ENCODE measurements at regions not wholly inside any gene's neighbourhood (a gene's known extent, or its start where the extent isn't known, plus 50 kb on each side); places are given as distances from the start of the nearest gene placed in this dataset.
"Not testable (repeated sequence)": the region's sequence is repeated elsewhere in the genome, so short reads cannot be mapped to it uniquely, and the experiment has no call there.

DNA sequence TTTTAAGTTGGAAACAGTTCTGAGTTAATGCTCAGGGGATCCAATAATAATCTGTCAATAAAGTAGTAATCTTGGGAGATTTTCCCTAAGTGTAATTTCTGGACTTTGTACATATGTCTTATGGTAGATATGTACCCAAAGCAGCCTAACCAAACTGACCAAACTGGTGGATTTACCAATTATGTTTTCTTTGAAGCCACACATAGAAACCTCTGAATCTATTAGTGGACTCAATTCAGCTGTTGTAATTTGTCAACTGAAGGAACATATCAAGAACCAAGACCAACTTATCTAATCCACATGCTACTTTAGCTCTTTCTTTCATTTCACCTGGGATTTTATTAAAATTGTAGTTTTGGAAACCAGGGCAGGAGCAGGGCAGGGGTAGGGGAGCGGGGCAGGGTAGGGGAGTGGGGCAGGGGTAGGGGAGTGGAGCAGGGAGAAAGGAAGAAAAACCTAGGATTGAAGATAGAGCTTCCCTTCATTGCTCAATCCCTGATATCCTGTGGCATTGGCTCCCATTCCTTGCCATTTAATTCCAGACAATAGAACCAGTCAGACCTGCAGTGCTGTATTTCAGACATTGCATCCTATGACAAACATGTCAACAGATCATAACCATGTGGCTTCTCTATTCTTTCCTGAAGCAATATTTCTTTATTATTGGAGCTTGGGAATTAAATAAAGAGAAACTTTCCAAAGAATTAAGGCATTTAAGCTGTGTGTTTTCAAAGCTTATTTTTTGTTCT is 101.8 kb downstream of the NFKBIZ start:
- DNase-seq = no peak

DNA sequence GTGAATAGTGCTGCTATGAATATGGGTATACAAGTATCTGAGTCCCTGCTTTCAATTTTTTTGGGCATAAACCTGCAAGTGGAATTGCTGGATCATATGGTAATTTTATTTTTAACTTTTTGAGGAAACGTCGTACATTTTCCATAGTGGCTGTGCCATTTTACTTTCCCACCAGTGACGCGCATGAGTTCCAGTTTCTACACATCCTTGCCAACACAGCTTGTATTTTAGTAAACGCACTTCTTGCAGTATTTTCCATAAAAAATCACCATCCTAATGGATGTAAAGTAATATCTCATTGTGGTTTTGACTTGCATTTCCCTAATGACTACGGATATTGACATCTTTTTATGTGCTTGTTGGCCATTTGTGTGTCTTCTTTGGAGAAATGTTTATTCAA is 105.0 kb downstream of the NFKBIZ start:
- DNase-seq = no peak

DNA sequence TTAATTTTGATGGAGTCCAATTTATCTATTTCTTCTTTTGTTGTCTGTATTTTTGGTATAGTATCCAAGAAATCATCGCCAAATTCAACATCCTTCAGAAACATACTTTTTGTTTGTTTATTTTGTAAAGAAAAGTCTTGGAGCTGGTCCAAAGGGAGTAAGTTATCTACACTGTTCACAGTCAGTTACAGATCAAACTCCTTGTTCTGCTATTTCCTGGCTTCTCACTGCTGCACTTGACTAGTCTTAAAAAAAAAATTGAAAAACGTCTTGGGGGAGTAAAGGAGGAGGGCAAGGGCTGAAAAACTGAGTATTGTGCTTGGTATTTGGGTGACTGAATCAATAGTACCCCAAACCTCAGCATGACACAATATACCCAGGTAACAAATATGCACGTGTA is 105.6 kb downstream of the NFKBIZ start:
- DNase-seq = no peak

DNA sequence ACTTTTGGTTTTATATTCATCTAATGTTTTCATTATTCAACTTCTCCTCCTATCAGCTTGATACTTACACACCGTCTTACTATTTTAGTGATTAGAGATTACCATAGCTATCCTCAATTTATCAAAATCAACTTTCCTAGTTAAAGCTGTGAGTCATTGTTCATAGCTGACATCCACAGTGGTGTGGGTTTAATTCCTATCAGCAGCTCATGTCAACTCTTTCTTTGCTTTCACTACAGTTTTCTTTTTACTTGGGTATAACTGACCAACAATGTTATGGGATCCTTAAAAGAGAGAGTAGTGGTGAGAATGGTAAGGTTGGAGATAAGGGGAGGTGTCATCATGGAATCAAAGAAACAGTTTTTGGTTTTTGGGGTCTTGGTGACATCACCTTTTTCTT is 112.7 kb downstream of the NFKBIZ start:
- DNase-seq = no peak

DNA sequence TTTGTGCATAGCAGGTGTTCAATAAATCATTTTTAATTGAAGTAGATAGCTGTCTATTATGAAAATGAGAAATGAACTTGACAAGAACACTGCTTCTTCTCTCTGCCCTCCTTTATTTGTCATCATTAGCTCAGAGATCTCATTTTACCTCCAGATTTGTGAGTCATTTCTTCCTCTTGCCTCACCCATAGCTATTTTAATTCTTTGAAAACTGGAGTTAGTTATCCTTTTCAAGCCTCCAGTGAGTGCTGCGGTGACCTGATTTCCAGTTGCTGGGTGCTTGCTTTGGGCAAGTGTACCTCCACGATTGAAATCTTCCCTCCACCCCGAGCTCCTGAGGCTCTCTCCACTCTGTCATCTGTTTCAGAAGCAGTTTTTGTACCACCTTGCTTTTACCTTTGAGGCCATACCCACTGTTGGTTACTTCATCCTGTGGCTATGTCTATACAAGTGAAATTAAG is 114.6 kb downstream of the NFKBIZ start:
- DNase-seq = peak in 1 of 2 experiments; percentile 38

DNA sequence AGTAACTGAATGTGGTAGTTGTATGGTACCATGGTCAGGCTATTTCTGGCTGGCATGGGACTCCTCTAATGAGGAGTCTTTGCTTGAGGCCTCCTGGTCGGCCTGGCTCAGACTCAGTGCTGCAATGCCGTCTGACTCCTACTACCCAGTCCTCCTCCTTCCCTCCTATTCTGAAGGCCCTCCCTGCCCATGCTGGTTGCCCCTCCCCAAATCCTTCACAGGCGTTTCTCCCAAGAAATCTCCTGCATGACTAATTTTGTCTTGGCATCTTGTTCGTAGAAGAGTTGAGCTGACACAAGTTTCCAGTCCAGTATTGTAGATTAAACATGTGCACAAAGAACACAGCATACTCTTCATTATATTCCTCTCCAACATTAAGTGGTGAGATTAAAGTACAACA is 115.5 kb downstream of the NFKBIZ start:
- DNase-seq = no peak

DNA sequence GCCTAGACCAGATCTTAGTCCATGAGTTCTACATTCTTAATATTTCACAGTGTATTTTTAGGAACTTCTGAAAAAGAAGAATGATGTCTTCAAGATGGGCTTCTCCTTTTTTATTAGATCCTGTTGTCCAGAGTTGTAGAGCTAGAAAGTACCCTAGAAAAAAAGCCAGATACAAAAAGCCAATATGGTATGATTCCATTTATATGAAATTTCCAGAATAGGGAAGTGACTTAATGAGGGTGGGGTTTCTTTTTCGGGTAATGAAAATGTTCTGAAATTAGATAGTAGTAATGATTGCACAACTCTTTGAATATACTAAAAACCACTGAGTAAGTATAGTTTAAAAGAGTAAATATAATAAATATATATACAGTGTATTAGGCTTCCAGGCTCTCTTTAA is 116.9 kb downstream of the NFKBIZ start:
- DNase-seq = no peak

DNA sequence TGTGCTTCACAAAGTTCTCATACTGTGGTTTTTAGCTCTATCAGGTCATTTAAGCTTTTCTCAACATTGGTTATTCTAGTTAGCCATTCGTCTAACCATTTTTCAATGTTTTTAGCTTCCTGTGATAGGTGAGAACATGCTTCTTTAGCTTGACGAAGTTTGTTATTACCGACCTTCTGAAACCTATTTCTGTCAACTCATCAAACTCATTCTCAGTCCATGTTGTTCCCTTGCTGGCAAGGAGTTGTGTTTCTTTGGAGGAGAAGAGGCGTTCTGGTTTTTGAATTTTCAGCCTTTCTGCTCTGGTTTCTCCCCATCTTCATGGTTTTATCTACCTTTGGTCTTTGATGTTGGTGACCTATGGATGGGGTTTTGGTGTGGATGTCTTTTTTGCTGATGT is 120.9 kb downstream of the NFKBIZ start:
- DNase-seq = no peak

DNA sequence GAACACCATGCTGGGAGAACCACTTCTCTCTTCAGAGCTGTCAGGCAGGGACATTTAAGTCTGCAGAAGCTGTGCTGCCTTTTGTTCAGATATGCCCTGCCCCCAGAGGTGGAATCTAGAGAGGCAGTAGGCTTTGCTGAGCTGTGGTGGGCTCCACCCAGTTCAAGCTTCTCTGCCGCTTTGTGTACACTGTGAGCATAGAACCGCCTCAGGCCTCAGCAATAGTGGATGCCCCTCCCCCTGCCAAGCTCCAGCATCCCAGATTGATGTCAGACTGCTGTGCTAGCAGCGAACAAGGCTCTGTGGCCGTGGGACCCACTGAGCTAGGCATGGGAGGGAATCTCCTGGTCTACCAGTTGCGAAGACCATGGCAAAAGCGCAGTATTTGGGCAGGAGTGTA is 121.6 kb downstream of the NFKBIZ start:
- no peak for DNase-seq

DNA sequence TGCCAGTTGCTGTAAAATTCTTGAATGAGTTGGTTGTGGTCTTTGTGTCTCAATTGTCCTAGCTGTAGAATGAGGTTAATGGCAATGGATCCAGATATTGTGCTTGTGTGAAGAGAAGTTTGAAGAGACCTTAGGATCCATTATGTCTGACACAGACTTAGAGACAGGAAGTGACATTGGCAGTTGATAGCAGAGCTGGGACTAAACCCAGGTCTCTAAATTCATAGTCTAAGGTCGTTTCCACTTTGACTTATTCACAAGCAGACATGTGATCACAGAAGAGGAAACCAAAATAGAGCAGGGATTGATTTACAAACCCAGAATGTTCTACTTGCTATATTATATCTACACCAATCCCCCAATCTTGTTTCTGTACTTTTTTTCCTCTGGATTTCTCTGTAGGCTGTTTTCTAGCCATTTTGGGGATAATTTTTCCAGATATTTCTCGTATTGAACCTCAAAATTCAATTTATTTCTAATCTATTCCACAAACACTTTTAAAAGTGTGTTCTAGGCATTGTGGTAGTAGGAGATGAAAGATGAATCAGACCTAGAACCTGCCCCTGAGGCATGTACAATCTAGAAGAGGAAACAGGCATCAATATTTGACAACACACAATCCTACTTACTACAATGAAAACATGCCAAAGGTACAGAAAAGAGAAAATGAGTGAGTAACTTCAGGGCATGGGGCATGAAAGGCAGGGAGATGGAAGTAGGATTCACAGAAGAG is 123.3 kb downstream of the NFKBIZ start:
- DNase-seq = no peak

DNA sequence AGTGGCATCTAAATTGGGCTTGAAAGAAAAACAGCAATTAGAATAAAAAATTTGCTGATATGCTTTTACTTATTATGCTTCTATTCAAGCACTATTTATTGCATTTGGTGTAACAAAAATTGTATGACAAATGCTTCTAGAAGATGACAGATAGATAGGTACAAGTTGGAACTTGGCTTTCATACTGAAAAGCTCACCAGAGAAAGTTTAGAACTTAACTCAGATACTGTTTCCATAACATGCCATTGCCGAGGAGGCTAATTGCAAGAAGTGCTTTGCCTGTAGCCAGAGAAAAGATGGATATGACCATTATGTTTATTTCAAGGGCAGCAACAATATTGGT is 123.8 kb downstream of the NFKBIZ start:
- DNase-seq = no peak

DNA sequence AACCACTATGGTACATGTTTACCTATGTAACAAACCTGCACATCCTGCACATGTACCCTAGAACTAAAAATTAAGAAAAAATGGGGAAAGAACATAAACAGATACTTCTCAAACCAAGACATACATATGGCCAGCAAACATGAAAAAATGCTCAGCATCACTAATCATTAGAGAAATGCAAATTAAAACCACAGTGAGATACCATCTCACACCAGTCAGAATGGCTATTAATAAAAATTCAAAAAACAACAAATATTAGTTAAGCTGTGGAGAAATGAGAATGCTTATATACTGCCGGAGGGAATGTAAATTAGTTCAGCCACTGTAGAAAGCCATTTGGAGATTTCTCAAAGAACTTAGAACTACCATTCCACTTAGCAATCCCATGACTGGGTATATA is 126.1 kb downstream of the NFKBIZ start:
- not testable (repeated sequence) for DNase-seq

DNA sequence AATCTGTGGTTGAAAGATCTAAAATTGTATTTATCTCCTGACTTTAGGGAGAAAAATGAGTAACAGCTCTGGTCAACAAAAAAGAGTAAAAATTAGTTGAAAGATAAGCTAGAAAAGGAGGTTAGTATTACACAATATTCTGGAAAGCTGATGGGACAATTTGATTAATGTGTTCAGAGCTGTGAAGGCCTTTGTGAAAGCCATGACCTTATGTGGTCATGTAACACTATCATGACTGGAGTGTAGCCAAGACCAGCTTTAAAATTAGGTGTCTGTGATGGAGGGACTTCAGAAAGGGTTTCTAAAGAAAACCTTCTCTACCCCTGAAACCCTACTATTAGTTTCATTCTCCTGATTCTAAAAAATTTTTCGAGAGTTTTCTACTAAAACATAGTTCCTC is 127.2 kb downstream of the NFKBIZ start:
- DNase-seq = no peak

DNA sequence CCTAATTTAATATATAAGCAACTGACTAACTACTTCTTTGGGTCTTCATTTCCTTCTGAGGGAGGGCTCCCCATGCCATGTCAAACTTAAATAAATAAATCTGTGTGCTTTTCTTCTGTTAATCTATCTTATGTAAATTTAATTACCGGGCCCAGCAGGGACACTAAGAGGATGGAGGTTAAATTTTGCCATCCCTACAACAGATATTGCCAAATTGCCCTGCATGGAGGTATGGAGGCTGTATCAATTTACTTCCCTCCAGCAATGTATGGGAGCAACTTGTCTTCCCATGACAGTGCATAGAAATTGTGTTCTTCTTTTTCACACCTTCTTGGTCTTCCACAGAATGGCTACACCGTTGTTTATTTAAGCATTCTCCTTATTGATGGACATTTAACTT is 129.0 kb downstream of the NFKBIZ start:
- DNase-seq = no peak

DNA sequence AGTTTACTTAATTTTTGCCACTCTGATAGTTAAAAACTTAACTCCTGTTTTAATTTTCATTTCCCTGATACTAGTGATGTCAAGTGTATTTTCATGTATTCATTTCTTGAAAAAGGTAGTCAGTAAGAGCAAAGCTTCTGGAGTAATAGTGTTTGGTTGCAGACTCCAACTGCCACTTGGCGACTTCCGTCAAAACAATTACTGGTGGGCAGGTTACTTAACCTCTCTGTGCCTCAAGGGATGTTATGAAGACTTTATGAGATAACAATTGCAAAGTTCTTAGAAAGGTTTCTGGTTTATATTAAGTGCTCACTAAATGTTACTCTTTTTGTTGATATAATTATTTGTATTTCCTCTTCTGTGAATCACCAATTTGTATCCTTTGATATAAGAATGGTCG is 129.7 kb downstream of the NFKBIZ start:
- no peak for DNase-seq

DNA sequence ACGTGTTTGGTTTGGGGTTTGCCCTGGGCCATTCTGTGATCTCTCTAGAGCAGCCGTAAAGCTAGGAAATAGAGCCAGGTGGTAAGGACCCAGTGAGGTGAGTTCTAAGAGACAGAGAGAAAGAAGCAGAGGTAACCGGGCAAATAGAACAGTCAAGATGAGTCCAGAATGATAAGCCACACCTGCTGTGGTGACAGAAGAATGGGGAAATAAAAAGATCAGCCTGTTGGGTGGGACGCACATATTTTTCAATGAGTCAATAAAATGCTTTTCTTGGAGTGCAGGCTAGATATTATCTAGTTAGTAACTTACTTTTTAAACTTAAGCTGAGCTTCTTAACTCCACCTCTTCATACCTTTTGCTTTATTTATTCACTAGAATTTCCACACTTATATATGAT is 135.0 kb downstream of the NFKBIZ start:
- no peak for DNase-seq

DNA sequence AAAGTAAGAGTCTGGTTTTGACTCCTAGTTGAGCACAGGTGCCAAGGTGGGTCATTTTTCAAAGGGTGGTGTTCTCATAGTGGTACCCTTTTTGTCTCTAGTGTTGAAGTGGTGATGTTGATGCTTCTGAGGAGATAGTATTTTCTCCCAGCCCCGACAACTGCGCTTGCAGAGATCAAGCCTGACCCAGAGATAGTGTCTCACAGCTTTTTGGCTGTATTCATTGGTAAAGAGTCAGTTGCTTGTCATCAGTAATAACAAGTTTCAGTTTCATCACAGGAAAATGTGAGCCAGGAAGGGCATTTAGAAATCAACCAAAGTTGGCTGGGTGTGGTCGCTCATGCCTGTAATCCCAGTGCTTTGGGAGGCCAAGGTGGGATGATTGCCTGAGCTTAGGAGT is 139.3 kb downstream of the NFKBIZ start:
- no peak for DNase-seq

DNA sequence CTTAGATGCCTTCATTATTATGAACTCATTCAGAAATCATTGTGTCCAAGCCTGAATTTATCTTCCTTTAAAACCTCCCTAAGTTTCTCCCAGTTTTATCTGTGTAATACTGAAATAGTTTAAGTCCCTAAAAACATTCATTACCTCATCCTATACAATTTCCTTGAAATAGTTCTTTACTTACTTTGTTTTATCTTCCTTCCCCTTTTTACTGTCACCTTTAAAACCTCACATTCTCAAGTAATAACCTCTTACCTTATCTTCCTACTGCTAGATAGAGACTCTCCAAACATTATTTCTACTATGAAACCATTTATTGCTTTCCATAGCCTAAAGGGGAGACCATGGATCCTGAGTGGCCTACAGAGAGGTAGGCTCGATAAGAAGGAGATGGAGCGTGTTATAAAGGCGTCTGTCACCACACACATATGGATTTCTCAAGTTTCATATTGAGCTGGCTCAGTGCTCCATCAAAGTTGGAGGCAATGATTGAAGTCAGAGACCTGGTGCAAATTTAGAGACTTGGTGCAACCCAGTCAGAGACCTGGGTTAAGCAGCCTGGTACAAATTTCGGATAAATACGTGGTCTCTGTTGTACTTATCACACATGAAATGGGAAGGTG is 140.4 kb downstream of the NFKBIZ start:
- DNase-seq = no peak

DNA sequence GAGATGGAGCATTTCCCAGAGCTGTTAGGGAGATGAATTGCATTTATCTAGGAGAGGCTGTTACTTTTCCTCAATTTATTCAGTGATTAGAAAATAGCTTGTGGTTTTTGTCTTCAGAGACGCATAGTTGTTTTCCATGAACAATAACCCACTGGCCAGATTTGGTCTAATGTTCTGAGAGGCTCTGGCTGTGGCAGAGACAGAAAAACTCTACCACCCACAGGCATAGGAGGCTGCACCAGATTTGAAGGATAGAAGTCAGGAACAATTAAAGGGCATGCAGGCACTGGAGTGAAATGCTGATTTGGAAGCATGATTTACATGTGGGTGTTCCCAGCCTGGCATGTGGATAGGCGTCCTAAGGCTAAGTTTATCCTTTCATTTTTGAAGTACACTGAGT is 143.5 kb downstream of the NFKBIZ start:
- no peak for DNase-seq

DNA sequence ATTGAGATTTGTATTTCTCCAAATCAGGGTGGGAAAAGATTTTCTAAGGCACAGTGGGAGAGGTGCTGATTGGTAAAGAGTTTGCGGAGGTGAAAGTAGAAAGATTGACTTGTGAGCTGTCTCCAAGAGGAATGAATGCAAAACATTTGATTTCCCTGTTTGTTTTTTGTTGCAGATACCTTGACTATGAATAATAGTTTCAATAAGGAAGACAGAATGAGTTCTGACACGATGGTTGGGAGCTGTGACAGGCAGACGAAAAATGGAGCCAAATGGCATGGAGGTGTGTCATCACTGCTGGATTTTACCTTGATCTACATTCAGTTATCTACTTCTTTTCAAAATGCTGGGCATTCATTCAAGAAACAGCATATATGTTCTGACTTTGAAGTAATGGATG is 145.1 kb downstream of the NFKBIZ start:
- no peak for DNase-seq

DNA sequence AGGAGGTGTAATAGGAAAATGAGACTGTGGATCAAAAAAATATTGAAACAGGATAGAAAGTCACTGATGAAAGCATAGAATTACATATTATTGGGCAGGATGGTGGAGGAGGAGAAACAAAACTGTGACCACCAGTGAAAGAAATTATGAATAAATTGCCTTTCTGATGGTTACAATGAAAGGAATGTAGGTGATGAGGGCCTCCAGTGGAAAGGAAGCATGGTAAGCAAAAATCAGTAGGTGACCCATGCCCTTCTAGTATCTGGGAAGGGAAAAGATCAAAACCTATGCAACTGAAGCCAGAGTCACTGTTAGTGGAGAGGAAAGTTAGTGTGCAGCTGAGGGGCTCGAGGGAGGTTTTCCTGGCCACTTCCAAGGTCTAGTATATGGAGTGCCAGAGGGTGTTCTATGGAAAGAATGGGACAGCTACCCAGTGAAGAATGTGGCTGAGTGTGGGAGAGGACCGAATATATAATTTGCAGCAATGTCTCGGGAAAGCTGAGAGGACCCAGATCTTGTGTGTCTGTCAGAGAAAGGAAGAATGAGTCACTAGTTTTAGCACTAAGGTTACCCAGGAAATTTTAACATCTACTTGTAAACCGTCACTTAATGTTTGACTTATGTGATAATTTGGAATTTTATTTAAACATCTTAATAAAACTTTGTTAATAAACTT is 146.2 kb downstream of the NFKBIZ start:
- DNase-seq = no peak

DNA sequence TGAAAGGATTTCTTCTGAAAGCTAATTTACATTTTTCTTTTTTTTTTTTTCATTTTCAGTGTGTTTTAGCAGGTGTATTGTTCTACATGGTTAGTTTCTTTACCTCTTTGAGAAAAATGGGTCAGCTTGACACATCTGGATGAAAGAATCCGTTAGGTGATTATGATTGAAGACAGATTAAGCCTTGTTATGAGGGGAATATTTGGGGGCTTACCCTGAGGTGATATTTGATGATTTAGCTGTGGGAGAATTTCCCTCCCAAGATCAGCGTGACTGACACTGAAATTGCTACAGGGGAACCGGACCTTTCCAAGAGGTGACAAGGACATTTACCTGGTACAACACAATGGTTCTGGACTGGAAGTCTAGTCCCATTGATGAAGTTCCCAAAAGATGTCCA is 147.5 kb downstream of the NFKBIZ start:
- DNase-seq = no peak

DNA sequence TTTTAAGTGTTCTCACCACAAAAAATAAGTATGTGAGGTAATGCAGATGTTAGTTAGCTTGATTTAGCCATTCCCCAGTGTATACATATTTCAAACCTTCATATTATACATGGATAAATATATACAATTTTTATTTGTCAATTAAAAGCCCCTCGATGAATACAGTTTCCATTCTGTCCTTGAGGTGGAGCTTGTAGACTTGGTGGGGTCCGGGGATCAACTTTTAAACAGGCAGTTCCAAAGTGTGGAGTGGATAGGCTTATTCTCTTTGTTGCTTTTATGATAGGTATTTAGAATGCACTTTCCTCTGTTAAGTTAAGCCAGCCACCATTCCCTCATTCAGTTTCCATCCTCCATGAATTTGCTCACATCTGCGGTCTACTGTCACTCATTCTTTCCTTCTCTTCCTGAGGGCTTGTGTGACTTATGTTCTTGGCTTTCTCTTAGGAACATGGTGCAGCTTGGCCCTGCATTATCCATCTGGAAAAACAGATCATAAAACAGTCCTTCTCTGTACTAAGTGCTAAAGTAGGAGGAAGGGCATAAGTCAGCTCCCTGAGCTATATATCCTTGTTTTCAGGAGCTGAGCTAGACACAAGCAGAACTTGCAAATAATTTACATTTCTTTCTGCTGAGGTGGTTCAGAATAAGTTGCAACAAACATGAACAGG is 149.1 kb downstream of the NFKBIZ start:
- no peak for DNase-seq

All from stimulated activated CD4-positive, alpha-beta T cell treated with anti-CD3 and anti-CD28 coated beads, Interleukin-4, amount 100 ng/mL, for 4 hours (primary cell).